HuH-7.5 (cell line): ENCODE measurements at regions not wholly inside any gene's neighbourhood (a gene's known extent, or its start where the extent isn't known, plus 50 kb on each side); places are given as distances from the start of the nearest gene placed in this dataset.

Experiments used
- DNase-seq: peaks from one replicate; pipeline ENCODE4 v3.0.0; 2011; ENCODE audit warnings: low spot score

DNA sequence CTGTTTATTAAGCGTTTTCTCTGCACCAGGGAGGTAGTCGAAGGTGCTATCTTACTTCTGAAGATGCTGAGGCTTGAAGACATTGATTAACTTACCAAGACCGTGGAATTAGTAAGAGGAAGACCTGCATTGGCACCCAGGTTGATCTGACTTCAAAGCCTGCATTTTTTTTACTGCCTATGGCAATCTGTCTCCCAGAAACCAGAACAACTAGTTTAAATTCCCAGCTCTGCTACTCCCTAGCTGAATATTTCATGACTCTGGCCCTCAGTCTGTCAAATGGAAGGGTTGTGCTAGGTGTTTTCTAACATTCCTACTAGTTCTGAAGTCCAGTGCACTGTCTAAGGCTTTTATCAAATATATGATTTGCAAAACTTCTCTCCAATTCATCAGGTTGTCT lies 52.0 kb upstream of the GRAMD1B start:
- DNase-seq: no peak

DNA sequence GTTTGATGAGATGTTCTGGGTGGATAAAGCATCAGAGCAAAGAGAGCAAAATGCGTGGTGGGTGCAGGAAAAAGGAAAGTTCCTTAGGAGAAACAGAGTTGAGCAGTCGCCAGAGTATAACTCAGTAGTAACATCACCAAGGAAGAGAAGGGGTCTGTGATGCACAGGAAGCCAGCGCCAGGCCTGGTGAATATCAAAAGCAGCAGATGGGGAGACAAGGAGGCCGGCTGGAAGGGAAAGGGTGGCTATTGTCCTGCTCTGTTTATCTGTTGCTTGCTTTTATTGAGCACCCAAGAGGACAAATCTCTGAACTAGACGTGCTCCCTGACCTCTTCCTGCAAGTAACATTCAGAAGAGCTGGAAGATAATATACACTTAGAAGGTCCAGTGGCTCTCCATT lies 52.7 kb upstream of the GRAMD1B start:
- DNase-seq: no peak

DNA sequence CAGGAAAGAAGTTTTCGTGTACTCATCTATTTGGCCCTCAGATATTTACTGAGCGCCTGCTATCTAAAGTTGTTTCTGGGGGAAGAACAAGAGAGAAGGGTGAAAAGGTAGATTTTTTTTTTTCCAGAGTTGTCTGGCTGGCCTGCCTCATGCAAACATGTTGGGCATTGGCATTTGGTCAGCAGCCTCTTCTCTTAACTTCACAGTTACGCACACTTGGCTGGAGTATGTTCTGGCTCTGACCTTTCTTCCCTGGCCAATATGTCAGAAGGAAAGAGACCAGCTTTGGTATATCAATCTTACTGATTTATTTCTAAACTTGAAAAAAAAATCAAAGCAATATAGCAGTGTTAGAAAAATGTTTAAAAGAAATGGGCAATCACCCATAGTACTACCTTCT lies 54.2 kb upstream of the GRAMD1B start:
- no peak for DNase-seq

DNA sequence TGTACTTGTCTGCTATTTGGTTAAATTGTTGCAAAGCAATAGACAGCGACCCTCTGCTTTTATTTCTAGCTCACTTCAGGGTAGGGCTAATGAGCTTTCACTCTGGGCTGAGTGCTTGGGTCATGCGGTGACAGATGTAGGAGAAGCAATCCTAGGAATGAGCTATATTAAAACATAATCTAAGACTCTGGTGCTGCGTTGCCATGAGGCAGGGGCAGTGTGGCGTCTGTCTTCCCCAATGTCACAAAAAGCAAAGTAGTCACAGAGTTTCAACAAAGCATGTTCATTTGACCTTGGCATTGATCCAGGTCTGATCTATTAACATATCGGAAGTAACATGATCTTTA lies 55.5 kb upstream of the GRAMD1B start:
- DNase-seq: no peak

DNA sequence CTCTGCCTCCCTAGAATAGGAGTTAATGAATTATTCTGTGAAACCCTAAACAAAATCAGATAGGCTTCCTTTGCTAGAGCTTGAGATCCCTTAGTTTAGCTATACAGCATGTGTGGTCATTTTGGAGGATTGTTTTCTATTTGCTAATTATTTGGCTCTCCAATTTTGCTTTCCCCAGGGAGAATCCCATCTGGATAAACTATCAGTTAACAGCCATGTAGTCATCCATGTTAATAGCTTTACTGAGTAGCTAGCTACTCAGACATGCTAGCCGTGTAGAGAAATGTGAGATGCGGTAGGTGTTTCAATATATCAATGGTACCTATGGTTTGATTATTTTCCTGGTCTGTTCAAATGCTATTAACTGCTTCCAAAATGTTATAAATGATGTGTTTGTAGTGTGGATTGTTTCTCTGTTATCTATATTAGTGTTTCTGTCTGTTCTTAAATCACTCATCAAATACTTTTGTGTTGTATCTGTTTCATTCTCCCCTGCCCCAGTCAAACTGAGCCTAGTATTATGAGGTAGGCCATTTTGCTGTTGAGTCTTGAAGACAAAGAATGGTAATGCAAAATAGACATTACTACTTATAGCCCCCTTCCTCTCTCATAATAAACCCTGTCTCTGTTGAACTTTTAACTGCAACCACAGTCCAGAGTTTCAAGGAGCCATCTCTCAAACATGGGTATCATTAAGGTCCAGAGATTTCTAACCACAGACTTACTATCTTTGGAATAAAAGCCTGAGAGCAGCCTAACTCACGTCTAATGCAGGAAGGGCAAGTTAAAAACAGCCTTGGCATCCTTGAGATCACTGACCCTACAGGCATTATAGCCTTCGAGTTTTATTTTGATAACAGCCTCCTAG lies 56.1 kb upstream of the GRAMD1B start:
- no peak for DNase-seq

DNA sequence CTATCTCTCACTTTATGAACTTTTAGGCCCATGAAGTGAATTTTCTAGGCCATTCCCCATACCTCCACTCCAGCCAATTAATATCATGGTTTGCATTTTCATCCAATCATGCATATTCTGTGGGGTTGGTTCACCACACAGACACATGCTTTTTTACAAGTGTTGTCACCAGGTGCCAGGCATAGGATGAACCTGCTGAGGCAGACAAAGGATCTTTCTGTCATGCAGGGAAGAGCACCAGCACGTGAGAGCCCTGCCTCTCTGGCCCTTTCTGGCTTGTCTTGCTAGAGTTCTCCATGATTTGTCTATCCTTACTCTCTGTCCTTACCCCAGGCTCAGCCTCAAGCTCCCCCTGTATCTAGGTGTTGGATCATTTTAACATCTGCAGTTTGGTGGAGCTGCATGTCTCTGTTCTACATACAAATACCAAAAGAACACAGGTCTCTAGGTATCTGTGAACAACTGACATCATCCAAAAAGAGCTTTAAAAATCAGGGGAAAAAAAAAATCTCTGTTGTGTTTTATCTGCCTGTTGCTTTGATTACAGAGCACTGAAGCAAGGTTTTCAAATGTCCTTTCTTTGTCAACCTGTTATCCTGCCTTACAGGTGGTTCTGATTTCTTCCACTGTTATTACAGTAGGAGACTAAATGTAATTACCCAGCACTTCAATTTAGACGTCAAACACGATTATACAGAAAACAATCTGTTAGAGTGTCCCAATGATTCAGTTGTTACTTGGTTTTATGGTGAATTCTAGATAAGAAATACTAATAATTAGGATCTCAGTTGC lies 58.4 kb upstream of the GRAMD1B start:
- no peak for DNase-seq

DNA sequence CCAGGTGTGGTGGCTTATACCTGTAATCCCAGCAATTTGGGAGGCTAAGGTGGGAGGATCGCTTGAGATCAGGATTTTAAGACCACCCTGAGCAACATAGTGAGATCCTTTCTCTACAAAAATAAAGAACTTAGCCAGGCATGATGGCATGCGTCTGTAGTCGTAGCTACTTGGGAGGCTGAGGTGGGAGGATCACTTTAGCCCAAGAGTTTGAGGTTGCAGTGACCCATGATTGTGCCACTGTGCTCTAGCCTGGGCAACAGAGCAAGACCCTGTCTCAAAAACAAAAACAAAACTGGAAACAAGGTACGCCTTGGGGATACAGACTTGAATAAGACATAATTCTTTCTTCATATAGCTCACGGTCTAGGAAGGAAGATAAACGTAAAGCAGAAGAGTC lies 63.1 kb upstream of the GRAMD1B start:
- no peak for DNase-seq

DNA sequence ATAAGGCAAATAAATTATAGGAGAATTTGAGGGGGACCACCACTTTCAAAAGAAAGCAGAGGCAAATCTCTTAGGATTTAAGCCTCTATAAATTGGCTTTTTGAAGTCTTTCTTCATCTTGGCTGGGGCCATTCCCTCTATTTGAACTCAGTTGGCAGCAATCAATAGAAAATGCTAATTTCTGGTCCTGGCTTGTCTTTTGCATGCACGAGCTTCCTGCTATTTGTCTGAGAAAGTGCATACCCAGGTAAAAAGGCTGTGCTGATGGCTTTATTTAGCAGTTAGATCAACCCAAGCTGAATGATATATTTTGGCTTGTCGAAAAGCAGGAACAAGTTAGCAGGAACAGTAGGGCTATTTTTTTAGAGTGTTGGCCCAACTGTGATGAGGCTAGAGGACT lies 64.1 kb upstream of the GRAMD1B start:
- DNase-seq: no peak

DNA sequence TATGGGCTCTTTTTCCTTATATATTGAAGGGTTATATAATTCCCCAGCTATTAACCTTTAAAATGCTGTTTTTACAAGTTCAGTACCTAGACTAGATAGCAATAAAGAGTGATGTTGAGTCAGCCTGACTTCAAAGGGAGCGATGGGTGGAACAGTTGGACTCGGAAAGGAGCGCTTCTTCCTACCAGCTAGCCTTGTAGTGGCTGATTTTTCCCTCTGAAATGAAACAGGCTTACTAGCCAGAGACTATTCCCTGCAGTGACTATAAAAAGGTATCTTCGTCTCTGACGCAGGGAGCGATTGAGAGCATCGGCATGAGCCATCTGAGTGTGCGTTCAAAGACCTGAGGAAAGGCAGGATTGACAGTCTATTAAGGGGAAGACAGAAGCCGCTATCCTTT lies 66.0 kb upstream of the GRAMD1B start:
- no peak for DNase-seq

DNA sequence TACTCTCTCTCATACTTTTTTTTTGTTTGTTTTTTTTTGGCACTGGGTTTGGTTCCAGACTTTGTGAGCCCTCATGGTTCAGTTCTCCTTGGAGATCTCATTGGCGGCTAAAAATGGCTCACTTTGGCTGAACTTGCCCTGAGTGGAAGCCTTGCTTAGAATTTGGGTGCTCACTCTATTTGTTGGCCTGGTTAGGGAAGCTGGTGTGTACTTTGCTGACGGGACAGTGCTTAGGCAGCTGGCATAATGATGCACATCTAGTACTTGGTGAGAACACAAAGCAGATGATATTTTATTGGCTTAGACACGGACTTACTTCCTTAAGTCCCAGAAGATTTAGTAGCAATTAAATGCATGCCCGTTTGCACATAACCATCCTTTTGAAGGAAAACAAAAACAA lies 66.5 kb upstream of the GRAMD1B start:
- no peak for DNase-seq

DNA sequence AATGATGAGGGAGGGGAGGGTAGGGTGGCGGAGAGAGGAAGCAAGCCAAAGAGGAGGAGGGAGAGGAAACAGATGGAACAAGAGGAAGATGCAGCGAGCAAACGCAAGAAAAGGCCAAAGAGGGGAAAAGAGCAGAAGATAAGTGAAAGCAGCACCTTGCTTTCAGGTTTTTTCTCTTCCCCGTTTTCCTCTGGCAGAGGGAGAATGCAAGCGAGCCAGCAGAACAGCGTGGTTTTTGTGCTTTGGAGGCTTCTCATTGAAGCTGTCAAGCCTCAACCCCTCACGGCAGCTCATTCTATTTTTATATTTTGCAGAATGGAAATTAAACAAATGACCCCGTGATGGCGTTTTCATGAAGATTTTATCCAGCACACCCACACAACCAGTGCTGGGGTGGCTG lies 67.1 kb upstream of the GRAMD1B start:
- DNase-seq: no peak

DNA sequence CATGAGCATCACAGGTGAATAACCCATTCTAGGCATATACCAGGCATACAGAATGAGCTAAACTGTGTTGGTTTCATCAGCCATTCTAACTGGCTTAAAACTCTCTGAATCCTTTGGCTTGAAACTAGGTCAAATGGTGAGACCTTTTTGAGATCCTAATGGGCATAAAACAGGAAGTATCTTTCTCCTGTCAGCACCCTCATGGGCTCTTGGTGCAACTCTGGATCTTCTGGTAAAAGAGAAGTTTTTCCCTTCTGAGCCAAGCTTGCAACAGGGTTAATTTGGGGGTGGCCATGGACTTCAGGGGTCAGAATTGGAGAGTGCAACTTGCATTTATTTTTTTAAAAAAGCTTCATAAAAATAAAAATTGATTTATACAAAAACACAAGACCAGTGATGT lies 67.9 kb upstream of the GRAMD1B start:
- no peak for DNase-seq

DNA sequence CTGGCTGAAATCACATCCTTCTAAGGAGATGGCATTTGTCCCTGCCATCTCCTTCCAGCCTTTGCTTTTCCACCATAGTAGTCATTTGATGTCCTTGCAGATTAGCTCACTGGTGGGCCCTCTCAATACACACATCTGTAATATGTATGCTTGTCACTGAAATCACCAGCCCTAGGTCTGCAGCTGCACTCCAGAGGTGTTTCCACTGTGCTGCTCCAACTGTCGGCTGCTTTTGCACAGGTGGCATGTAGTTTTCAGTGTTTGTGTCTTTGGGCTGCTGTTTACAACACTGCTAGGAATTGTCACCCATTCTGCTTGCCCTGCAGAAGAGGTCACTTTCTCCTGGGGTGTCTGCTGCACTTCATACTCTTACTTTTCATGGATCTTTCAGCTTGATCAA lies 69.0 kb upstream of the GRAMD1B start:
- no peak for DNase-seq

DNA sequence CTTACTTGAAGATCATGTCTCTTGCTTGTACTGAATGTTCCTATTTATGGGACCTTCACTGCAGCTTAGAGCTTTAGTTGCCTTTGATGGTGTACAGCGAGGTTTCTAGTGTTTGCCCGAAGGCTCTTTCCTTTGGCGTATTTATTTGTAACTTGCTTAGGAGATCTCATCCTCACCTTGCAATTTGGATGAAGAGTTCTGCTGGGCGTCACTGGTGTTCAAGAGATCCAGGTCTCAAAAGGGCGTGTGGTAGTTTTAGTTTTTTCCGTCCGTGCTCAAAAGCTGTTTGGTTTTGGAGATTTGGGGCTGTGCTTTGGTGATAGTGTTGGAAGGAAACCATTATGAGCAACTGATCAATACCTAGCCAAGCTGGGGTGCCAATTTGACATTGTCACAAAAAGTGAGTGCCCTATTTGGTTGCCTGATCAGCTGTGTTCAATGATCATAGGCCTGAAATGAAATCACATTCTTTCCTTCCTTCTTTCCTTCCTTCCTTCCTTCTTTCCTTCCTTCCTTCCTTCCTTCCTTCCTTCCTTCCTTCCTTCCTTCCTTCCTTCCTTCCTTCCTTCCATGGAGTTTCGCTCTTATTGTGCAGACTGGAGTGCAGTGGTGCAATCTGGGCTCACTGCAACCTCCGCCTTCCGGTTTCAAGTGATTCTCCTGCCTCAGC lies 69.7 kb upstream of the GRAMD1B start:
- no peak for DNase-seq

DNA sequence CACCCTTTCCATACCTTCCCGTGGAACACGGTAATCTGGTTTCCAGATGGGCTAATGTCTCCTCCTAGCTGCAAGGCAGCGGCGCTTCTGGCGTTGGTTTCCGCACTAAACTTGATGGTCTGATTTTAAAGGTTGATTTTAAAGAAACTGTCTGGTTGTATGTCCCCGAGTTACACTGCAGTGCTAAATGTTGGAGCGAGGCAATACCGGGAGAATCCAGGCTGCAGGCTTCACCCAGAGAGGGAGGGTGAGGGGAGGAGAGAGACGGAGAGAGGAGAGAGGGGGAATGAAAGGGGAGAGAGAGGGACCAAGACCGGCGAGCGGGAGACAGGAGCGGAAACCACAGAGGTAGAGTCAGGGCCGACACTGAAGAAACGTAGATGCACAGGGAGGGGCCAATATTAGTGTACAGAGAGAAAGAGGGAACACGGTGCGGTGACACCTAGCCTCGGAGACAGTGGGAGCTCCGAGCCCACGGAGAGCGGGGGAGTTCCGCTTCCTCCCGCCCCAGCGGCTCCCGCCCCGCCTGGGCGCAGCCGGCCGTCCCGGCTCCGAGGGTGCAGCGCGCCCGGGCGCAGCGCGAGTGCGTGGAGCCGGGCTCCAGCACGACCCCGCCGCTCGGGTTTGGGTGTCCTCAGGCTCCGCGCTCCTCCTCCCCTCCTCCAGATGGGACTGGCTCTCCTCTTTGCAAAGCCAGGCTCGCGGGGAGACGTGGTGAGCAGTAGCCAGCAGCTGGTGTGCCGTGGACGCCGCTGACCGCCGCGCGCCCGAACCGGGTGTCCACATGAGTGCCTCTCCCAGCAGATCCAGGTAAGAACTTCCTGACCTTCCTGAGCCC lies 71.9 kb upstream of the GRAMD1B start:
- no peak for DNase-seq

DNA sequence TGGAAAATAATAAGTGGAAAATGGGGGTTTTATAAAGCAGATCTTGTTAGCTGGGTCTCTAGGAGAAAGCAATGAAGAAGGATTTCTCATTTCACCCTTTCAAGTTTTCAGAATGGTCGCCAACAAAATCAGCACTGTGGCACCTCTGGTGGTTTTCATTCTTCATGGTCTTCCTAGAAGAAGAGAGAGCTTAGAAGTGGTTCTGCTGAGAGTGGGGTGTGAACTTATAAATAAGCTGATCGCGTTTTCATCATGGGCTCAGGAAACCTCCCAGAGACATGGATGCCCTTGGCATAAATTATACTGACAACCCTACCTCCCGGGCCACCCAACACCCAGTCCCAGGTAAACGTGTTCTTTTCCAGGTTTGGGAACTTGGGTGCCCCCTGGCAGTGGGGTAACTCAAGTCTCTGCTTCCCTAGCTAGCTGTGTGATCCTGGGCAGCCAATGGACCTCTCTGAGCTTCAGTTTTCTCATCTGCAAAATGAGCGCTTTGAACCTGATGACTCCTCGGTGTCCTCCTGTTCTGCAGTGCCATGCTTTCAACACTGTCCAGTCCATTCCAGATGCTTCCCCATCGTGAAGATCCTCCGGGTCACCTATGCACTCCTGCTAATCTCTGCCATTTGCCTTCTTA lies 72.6 kb upstream of the GRAMD1B start:
- DNase-seq: no peak

DNA sequence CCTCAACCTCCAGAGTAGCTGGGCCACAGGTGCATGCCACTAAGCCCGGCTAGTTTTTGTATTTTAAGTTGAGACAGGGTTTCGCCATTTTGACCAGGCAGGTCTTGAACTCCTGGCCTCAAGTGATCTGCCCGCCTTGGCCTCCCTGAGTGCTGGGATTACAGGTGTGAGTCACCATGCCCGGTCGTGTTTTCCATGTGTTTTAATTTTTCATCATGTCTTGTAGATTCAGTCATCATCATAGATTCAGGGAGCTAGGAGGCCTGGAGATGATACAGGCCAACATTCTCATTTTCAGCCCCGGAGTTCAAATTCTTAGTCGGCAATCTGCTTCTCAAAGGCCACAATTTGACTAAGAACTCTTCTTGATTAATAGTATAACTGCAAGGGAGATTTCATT lies 73.5 kb upstream of the GRAMD1B start:
- DNase-seq: no peak

DNA sequence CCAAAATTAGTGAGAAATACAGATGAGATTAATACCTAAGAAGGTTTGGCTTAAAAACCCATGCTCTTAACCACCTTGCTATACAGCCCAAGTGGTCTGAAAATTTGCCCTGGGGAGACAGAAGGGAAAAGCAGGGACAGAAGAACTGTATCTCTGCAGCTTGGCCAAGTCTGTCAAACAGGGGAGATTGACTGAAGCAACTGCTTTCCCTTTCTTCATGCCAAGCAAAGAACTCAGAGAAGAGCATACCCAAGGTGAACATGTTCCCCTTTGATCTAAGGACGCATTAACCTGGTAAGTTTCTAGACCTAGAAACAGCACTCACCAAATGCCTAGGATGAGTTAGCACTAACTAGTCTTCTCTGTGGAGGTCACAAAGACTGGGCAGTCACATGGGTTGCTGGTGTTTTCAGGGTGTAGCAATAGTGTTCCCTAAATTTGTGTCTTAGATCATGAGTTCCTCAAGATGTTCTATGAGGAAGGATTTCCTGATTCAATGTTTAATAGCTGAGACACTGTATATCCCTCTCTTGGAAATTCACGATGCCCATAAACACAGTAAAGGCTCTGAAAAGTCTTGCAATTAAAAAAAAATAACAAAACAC lies 75.6 kb upstream of the GRAMD1B start:
- no peak for DNase-seq

DNA sequence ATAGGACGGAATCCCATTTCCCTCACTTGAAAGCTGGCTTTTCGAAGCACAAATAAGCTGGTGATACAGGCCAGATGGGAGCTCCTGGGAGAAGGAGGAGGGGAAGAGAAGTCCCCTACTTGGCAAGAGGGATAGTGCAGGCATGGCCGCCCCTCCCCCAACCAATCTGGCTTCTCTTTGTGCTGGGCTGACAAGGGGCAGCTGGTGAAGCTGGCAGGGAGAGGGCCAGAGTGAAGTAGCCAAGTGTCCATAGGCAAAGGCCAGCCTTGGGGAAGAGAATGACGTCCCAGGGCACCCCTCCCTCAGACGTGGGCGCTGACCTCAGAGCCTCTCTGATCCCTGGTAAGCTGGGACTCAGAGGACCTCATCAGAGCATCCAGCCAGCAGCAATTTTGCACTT lies 78.7 kb upstream of the GRAMD1B start:
- no peak for DNase-seq

DNA sequence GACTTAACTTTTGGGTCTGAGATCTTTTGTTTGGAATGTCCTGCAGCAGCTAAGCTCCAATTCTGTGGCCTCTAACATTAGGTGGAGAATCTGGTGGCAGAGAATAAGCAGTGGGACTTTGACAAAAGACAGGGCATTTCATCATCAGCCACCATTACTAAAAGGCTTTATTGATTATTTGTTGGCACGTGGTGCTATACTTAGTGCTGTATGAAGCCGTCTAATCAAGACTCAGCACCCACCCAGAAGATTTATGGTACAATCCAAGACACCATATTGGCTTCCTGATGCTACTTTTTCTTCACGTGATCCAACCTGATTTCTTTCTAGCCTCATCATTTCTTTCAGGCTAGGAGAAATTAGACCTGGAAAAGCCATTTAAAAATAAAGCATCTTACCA lies 80.7 kb upstream of the GRAMD1B start:
- no peak for DNase-seq

DNA sequence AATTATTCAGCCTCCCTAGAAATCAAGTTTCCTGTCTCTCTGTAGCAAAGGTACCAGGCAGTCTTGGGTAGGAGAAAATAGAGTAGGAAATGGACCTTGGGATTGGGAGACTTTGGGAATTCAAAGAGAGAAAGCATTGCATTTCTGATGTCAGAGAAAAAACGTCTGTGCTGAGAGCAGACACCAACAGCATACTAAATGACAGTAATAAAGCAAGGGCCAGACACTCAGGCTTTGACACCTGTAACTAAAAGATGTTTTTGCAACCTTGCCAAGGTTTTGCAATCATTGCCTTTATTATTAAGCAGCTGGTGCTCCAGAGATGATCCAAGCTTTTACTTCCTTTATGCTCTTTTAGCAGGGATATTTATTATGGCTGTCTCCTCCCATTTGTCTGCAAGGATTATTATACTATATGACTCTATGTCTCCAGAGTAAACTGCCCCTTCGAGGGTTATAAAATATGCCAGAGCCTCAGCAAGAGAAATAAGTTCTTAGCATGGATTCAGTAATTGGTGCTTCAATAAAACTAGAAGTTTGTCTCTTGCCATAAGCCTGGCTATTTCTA lies 85.2 kb upstream of the GRAMD1B start:
- DNase-seq: no peak
